NCI-H2107 treated with DMSO at 0.1 percent for 48 hours (cell line): ENCODE measurements at regions not wholly inside any gene's neighbourhood (a gene's known extent, or its start where the extent isn't known, plus 50 kb on each side); places are given as distances from the start of the nearest gene placed in this dataset.

Experiments used
- DNase-seq: peaks from one replicate; lab custom pipeline; 2025; ENCODE audit not compliant: unreplicated experiment; lab: John Stamatoyannopoulos, UW

DNA sequence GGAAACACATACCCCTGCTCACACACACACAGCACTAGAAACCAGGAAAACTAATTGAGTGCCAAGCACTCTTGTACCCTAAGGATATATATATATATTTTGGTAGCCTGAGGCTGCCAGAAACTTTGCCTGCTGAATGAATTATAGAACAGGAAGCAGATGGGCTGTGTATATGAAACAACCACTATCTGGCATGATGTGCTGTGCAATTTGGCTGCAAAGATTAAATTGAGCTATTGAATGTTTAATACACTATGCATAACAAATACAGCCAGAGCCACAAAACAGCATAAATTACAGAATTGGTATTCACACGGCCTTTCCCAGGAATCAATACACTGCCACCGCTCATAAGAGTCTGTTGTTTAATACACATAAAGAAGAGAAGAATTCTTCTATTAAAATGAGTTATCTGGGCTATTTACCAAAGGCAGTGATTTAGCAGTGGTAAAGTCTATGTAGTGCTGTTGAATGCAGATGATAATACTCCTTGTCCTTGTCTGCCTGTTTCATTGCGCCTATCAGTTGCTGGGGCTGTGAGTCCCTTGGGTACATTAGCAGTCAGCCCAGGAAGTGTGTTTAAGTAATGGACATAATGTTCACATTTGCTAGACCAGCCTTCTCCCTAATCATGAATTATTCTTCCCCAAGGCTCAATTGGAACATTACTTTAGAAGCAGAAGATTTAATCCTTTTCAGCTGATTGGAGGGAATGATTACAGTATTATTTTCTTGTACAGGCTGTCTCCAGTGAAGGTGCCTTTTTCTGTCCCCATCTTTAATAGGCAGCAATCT is 294.3 kb downstream of the TLE1 start:
- no peak for DNase-seq

GRCh38 chr9:81393985-81394811 is 295.1 kb downstream of the TLE1 start:
- no peak for DNase-seq

DNA sequence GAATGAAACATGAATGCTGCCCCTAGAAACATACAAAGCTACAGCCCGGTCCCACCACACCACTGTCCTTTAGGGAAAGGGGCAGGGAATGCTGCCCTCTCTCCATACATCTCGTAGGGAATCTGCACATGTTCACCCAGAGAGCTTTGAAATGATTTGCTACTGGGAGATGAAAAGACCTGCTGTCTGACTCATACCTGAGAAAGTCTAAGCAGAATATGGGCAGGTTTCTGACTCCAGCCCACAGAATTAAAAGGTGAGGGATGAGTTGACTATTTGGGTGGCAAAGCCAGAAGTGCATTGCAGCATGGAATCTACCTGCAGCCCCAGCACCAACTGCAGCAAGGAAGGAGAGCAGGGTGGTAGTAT is 297.9 kb downstream of the TLE1 start:
- no peak for DNase-seq

DNA sequence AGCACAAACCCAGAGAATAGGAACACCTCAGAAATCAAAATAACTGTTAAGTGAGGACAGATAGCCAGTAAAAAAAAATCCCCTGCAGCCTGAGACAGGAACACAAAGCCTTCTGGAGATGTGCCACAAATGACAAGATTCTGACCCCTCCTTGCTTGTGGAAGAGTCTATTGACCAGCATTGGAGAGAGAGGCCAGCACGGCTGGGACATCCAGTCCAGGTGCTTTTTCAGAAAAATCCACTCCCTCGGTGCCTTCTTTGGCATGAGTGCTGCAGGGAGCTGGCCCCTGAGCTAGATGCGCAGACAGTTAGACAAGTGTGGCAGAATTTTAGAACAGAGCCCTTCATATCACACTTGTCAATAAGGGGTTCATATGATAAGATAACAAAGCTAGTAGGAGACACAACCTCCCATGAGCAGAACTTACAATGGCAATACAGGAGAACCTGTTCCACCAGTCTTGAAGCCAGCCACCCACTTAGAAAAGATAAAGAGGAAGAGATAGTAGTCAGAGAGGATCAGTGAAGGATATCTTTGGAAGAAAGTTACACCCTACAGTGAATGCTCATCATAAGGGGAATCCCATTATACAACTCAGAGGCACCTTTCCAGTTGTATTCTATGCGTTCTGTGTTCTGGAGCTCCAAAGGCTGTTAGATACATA is 298.4 kb downstream of the TLE1 start:
- DNase-seq = no peak

GRCh38 chr9:81389569-81389993 is 299.8 kb downstream of the TLE1 start:
- DNase-seq = no peak

- DNase-seq = no peak
These were observed 300.5 kb downstream of the TLE1 start for GRCh38 chr9:81388831-81389230.

DNA sequence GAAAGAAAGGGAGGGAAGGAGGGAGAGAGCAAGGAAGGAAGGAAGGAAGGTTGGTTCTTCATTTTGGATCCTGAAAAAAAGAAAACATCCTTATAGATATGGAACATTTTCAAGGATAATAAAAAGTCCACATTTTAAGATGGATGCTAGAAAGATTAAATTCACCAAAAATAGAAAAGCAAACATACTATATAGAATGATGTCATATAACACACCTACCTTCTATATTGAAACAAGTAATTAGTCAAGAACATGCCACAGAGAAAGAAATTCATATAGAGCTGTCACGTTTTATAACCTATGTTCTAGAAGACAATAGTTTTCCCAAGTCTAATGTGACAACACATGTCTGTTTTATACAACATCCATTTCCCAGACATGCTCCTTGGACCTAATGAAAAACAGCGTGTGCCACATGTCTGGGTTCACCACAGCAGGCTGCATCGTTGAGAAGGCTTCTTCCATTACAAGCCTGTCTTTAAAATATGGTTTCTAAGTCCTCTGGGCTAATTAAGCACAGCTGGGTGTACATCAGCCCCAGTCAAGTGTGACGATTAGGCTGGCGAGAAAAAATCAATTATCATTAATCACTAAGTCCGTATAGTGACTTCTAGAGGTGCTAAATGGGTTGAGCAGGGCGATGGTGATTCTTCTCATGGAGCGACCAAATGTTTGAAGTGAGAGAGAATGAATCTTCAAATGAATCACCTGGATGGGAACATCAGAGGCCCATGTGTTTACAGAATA is 301.8 kb downstream of the TLE1 start:
- DNase-seq = no peak

GRCh38 chr9:81384911-81385310 is 304.4 kb downstream of the TLE1 start:
- no peak for DNase-seq

DNA sequence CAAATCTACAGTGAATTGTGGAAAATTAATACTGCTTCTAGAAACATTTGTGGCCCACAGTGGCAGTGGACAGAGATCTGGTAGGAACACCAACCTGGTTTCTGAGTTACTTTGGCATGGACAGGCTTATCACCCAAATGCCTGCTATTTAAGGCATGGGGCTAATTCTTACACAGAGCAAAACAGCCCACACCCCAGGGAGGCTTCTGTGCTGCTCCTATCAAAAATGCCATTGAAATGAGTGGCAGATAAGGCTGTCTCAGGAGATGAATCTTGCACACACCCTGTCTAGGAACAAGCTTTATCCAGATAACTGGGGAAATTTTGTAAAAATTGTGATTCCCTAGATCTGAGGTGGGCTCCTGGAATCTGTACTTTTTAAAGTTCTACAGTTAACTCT is 307.1 kb downstream of the TLE1 start:
- DNase-seq = no peak

DNA sequence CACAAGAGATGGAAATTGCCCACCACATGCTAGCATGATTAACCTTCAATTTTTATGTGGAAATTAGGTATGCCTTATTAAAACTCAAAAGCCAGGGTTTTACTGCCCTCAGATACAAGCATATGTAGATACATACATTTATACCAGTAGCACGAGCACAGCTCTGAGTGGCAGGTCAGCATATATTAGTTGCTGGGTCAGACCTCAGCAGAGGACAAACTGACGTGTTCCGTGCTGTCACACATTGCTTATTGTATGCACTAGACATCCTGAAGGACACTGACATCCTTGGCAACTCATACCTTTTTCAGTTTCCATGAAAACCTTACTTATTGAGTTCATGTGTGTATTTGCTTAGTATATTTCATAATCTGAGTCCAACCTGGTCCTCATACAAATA is 307.7 kb downstream of the TLE1 start:
- no peak for DNase-seq

DNA sequence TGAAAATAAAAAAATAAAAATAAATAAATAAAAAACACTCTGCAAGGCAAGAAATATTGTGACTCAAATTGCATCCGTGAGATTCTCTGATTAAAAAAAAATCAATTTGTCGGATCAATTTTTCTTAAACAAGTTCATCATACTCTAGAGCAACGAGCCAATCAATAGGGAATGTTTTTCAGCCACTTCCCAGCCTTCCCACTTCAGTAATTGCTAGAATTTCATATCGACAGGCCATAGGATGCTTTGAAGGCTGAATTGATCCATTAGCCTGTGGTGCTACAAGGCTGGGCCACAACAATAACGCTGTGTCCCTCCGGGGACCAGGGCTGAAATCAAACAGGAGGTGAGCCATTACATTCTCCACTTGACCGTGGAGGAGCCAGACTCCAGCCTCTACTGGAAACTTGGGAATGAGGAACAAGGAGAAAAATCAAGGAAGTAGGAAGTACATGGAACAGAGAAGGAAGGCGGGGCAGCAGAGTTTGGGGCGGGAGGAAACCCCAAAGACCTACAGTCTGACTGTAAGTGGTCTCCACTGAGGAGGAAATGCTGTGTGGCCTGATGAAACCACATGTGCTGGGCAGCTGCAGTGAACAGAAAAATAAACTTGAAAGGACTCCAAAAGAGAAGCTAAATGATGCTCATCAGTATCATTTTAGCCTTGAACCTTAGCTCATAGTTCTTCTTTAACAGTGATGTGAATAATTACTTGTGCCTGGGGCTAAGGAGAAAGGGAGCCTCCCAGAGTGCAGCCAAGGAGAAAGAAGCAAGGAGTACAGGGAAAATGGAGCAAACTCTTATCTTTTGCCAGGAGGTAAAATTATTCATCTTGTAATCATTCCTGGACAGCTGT is 308.6 kb downstream of the TLE1 start:
- DNase-seq = no peak

- DNase-seq = no peak
These were observed 309.7 kb downstream of the TLE1 start for GRCh38 chr9:81379655-81380054.

DNA sequence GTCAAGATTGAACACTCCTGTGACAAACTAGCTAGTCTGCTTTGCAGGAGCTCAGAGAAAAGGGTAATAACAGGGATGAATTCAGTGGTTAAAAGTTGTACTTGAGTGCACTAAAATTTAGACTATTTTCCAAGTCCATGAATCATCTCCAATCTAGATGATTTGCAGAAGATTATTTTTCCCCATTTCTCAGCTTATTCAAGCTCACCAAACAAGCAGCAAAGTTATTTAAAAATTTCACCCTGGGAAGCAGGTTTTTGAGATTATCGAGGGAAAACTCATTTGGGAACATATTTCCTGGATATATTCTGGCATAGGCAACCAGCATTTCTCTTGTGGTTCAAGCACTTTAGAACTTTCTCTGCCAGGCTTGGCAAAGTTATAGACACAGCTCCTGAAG is 311.4 kb downstream of the TLE1 start:
- DNase-seq = no peak

DNA sequence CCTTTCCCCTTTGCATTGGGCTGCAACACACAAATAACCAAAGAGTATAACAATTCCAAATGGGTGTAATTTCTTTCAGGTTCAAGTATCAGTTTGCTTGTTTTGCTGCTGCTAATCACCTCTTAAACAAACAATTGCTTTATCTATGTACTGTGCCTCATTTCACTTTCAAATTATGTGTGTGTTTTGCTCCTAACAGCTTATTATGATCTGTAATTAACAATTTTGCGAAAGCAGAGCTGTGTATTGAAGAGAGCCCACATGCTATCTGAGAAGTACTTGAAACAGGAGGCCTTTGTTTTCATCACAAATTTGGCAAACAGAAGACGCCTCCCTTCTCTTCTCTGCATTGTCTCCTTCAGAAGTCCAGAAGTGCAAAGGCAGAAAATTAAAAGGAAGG is 312.0 kb downstream of the TLE1 start:
- DNase-seq = no peak

- DNase-seq = no peak
These were observed 313.9 kb downstream of the TLE1 start for GRCh38 chr9:81375187-81376100.

GRCh38 chr9:81374459-81375186 is 314.7 kb downstream of the TLE1 start:
- DNase-seq = no peak

GRCh38 chr9:81373294-81373693 is 316.1 kb downstream of the TLE1 start:
- peak; percentile 12 for DNase-seq

- peak; percentile 23 for DNase-seq
These were observed 316.6 kb downstream of the TLE1 start for GRCh38 chr9:81372628-81373191.
